Fibroblast of peridontal ligament (primary cell): ENCODE measurements at regions not wholly inside any gene's neighbourhood (a gene's known extent, or its start where the extent isn't known, plus 50 kb on each side); places are given as distances from the start of the nearest gene placed in this dataset.
A peak's percentile ranks its signal among the peaks of the same experiment; 100 is the strongest.

Experiments used
- DNase-seq: peaks from one replicate; pipeline ENCODE4 v3.0.0-alpha.2; 2010; ENCODE audit errors: extremely low read depth

DNA sequence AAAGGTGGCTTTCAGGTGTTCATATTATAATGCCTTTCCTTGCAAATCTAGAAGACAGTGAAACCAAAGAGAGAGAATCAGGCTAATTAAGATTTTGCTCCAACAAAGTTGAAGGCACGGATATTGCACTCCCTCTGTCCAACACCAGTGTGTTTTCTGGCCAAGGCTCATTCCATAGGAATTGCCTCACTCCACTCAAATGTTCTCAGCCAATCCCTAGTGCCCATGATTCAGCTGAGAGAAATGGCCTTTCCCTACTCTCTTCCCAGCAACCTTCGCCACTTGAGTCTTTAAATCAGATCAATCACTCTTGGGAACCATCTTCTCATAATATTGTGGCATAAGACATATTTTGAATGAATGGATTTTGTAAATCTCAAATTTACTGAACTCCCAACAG, 768.2 kb upstream of the ACVR2A start:
- peak; percentile 63 for DNase-seq

DNA sequence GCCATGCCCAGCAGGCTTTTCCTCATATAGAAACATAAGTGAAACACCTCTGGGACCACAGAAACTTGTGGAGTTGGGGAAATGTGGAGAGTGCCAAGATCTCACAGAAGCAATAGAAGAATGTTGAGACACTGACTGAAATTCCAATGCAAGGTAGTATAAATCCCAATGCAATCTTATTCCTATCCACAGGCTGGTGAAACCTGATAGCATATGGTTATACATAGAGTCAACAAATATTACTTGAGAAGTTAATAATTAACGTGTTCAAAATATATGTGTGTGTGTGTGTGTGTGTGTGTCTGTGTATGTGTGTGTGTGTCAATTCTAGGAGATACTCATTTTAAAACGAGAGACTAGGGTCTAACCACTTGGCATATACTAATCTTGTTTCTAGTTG, 776.8 kb upstream of the ACVR2A start:
- DNase-seq, result no peak

DNA sequence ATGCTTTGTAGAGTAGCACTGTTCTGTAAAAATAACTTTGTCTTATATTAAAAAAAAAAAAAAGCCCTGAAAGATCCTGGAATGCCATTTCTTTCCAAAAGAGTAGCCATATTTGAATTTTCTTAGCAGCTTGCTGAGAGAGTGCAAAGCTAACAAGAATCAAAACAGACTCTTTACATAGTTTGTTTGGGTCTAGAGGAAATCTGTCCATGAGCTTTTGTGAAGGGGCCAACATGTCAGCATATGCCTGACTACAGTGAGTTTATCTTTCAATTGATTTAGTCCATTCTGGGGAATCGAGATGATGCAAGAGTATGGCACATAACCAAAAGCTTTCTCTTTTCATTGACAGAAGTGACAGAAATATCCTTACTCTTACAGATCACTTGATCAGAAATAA, 777.7 kb upstream of the ACVR2A start:
- DNase-seq, result no peak

DNA sequence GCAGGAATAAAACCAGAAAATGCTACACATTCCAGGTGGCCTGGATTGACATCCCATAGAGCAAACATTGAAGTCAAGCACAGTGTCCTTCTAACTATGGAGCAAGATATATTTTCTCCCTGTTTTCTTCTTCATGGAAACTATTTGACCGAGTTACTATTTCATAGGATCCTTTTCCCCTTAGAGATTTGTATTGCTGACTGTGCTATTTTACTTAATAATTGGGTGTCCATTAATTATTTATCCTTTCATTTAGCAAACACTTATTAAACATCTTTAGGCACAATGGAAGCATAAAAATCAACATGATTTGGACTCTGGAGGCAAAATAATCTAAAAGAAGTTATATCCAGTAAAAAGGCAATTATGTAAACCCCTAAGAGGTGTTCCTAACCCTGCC, 782.8 kb upstream of the ACVR2A start:
- DNase-seq, result no peak

DNA sequence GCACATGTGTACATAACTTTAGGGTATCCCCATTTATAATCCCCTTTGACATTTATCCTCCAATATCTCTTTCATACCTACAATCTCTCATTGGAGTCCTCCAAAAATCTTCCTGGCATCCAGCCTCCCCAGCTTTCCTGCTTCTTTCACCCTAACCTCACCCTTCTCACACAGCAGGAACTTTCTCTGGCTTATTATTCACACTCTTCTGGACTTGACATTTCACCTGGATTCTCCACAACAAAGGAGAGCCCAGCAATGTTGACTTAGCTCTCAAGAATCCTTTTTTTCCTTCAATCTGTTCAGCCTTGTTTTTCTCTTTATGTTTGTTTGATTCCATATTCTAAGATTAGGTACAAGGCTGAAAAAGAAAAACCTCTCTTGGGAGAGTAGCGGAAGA, 783.6 kb upstream of the ACVR2A start:
- DNase-seq, result no peak

DNA sequence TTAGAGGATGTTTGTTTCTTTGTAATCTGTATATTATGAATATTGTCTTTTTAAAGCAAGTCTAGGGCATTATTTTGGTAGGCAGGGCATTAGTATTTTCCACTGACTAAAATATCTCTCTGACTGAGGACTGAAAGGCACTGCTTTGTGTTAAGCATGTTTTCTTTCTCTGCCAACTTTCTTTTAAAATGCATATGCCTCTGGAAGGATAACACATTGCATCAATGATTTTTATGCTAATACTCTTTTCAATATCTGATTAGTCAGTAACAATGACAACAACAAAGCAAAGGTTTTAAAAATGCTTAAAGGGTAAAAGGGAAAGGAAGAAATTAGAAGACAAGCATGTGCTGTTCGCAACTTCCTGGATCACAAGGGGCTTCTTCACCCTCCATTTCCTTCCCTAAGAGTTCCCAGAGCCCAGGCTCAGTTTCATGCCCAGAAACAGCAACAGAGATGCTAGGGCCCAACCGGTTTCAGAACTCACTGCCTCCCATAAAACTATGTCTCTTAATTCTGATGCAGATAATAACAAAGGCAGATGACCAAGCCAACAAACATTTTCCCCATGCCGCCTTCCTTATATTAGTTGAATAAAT, 786.8 kb upstream of the ACVR2A start:
- DNase-seq, result no peak

DNA sequence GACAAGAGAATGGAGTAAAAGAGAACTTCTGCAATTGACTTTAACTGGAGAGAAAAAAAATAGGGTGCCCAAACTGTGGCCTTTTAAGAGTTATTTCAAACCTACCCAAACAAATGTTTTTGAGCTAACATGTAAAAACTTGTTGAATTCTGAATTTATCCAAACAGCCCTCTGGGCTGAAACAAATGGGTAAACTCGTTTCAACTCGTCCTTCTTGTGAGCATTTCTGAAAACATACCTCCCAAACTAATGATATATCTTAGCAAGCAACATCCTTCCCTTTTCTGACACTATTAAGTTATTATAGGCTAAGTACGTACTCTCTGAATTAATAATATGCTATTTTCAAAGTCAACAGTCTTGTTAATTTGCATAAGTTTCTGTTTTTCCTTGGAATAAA, 793.0 kb upstream of the ACVR2A start:
- DNase-seq, result no peak

DNA sequence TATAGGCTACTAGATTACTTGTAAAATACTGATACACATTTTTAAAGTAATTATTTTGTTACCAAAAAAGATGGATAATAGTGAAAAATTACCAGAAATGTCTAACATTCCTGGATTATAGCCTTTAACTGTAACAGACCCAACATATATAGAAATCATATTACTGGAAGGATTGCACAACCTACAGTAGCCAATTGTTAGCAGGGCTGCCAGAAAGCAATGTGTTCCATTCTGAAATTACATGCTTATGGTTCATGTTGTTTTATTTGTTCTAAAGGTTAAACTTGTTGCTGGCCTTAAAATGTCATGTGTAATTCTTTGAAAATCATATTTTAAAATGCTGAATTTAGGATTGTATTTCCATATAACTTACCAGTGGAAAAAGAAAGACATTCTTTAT, 793.6 kb upstream of the ACVR2A start:
- DNase-seq, result peak; percentile 67

DNA sequence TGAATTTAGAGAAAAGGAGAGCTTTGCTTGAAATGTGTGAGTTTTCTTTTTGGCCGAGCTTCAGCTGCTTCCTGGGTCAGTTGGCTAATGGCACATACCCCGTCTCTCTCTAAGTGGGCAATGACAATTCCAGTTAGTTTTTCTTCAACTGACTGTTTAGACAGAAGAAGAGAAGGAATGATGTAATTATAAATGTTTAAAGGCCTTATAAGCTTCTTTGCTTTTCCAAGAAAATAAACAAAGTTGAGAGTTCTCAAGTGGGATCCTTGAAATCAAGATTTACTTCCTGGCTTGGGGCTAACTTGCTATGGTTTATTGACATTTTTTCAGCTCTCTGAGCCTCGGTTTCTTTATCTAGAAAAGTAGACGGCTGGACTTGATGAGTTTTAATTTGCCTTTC, 794.9 kb upstream of the ACVR2A start:
- DNase-seq, result peak; percentile 50

DNA sequence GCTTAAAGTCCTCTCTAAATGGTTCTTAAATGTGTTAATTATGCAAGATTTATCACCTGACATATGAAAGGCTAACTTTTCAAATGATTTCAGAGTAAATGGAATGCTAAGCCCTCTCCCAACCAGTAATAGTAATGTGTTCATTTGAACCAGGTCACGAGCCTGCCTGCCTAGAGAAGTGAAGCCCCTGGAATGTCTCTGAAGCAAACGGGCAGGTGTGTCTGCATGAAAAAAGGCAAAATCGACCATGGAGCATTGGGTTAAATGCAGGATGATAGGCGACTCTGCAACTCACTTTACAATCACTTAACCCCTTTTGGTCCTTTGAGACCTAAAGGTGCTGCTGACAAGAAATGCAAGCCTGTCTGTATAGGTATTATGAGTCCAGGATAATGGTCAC, 798.4 kb upstream of the ACVR2A start:
- DNase-seq, result no peak

DNA sequence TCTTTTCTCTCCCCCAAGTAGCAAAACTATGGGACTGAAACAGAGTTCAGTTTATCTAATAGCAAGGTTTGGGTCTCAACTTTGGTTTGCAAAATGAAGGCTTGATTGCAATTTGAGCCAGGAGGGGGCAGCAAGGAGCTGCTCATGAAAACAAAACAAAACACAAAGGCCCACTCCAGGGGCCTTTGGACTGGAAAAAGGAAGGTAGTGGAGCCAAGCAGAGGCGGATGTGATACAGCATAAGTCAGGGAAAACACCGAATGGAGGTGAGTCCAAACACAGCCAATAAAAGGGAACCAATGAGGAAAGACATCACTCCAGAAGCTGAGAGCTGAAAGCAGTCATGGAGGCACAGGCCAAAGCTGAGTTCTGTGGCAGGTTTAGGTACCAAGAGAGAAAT, 799.7 kb upstream of the ACVR2A start:
- peak; percentile 47 for DNase-seq

DNA sequence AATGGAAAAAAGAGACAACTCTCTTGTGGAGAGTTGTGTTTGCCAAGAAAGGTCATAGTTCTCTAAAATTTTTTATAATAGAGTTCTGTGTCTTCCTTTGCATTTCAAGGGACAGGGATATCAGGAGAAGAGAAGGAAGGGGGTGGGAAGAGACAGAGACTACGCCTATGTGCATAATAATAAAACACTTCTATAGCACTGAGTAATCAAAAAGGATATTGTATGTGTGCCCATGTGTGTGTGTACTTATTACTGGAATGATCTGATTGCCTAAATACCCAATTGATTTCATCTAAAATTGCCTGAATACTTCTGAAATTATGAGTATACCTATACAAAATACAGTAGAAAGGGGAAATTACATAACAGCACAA, 803.7 kb upstream of the ACVR2A start:
- no peak for DNase-seq

DNA sequence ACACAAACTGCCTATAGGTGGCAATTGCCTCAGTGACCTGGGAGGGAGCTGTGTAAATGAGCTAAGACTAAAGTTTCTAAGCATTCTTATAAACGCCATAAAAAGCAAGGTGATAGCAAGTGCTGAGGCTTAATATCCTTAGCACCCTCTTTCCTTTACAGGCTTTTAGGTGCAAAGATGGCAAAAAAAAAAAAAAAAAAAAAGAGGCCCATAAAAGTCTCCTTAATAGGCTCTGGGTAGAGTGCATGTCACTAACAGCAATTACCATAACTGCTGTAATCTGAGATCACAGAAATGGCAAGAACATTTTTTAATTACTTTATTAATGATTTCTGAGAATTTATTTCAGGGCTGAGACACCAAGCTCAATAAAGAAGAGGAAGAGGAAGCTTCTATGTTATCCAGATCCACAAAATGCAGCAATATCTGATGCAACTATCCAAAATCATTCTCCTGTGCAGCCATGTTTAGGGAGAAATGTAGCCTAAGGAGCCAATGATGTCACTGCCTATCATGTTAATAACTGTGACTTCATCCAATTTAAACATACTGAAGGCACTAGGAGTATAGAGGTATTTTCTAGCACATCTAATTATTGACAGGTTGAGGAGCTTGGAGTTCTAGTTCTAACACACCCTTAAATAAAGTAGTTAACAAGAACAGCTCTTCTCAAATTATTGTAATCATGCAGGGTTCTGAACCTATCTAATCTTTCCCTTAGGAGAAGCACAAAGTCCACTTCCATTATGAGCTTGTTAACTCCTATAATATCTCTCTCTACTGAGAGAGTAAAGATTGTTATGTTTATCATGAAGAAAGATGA, 804.3 kb upstream of the ACVR2A start:
- DNase-seq, result no peak

DNA sequence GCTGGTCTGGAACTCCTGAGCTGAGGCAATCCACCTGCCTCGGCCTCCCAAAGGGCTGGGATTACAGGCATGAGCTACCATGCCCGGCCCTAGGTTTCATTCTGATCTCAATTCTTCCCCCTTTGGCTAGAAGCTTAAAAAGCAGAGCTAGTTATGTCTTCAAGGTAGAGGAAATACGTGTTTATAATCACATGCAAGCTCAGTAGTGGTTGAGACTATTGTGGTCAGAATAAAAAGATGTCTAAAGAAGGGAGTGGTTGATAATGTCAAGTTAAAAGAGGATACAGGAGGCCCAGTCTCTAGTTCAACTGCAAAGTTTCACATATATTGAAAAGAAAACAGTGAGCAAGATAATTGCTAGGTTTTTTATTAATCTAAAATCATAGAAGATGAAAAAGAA, 807.8 kb upstream of the ACVR2A start:
- DNase-seq, result no peak

DNA sequence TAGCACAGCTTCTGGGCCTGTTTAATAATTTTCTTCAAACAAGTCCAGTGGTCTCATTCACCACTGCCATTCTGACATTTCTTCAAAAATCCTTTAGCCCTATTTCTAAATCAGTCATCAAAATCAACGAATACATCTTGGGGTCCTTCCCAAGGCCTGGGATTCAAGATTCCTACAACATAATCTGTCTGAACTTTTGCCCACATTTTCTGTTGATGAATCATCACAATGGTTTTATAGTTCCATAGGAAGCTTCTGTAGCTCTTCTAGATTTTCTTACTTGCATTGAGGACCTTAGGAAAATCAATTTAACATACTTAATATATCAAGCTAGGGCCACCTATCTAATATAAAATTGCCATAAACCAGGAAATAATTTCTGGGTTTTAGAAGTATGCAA, 811.8 kb upstream of the ACVR2A start:
- peak; percentile 15 for DNase-seq

DNA sequence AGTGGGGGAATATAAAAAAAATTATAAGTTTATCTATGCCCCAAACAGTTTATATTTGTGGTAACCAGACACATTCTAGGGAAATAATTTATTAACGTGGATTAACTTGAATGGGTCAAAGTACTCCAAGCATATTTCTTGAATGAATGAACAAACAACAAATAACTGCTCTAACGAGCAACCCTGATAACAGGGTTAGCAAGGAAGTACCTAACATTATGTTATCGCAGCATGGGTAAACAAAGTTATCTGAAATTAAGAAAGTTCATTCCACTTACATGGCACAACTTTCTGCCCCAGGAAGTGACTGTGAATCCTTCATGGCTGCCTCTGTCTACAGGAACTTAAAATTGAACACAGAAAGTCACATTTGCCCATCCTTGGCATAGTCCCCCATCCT, 812.9 kb upstream of the ACVR2A start:
- no peak for DNase-seq

DNA sequence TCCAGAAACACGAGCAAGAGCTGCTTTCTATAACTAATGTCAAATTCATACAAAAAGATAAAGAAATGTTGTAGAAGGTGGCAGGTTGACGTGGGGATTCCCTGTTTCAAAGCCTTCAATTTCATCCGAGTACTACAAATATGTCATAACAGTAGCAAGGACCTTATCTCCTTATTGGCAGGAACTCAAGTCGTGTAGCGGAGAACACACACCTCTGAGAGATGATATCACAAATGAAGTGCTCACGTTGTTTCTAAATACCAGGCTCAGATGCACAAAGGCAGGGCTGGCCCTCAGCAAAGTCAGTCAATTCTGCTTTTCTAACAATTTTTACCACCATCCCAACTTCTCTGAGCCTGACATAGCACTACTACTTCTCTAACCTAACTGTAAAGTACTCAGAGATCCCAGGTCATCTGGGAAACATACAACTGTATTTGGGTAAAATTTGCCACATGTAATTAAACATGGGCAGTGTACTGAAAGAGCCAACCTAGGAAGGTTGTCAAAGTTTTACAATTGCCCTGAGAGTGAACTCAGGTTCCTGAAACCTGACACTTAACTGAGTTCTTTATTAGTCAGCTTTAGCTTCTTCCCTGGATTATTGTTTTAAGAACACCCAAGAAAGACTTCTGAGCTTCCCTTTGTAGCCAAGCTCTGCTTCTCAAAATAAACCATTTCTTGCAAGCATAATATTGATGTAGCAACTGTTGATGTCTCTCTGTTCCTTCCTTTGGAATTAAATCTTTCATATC, 813.7 kb upstream of the ACVR2A start:
- DNase-seq, result peak; percentile 42

DNA sequence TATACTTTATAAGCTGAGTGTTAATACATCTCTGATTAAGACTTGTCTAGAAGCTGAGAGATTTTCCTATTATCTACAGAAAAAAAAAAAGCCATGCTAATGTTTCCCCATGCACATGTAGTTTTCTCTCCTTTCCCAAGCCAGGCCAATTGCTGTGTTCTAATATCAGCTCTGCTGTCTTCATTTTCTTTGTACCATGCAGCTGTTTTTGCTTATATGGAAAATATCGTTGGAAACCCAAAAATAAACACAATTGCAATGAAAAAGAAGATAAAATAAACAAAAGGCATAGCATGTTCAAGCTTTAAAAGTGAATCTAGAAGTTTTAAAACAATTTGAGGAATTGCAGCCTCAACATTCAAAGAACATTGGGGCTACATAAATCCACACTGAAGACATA, 817.4 kb upstream of the ACVR2A start:
- DNase-seq, result peak; percentile 55

DNA sequence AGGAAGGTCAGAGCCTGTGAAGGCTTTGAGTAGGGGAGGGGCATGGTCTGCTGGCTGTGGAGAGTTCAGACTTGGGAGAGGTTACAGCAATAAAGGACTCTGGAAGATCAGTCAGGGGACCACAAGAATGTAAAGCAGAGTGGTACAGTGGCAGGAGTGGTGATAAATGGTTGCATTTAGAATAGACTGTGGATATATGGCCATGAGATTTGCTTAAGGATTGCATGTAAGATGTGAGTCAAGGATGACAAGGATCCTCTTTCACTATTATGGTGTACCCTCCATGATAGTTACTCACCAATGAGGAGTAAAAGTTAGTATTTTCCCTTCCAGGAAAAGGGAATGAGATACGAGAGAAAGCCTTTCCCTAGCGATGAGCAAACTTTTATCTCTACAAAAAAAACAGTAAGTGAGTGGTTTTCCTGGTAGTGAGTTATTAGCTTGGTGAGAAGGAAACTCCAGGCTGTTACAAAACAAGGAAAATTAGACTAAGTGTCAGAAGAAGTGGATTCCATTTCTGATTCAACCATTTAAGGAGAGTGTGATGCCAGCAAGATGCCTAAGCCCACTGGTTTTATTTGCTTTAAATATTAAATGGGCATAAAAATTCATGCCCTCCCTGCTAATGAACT, 818.0 kb upstream of the ACVR2A start:
- peak; percentile 47 for DNase-seq

DNA sequence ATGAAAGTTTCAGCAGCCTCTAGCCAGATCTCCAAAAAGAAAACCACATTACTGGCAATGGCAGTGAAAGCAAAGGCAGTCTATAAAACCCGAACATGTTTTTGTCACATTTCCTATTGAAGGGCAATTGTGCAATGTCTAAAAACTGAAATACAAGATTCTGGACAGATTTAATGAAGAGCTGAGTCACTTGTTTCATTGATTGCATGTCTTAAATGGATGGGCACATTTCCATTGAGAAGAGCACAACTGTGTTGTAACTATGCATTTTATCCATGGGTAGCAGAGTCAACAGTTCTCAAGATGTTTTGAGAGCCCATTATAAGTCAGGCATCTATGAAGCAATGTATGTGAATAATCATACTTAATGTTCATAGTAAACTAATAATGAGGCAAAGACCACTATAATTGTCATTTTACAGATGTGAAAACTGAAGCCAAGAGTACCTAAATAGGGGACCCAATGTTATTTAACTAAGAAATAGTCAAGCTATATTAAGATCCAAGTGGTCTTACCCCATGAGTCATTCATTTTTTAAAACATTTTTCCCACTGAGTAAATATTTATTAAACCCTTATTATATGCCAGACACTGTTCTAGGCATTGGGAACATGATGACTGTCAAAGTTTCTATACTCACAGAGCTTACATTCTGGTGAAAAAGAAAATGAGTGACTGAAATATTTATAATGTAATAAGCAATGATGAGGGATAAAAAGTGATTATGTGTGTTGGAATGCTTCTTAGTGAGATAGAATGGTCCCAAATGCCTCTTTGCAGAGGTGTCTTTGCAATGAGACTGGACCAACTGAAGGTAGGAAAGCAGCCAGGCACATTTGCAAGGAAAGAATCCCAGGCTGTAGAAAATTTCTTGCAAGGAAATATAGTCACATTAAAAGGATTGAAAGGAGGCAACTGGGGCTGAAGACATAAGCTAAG, 818.9 kb upstream of the ACVR2A start:
- DNase-seq, result peak; percentile 93

DNA sequence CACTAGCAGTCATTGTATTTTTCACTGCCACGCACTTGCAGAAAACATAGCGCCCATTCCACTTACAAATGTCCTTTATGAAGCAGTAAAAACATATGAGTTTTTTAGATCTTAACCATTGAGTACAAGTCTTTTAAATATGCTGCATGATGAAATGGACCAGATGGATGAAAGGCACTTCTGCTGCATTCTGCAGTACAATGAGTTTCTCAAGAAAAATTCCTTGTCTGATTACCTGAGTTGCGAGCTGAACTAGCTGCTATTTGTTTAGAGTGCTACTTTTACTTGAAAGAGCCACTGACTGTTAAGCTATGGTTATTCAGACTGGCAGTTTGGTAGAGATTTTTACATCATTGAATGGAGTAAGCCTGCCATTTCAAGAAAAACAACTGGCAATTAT, 825.5 kb upstream of the ACVR2A start:
- peak; percentile 8 for DNase-seq
